Cardiac fibroblast (primary cell): ENCODE measurements at regions not wholly inside any gene's neighbourhood (a gene's known extent, or its start where the extent isn't known, plus 50 kb on each side); places are given as distances from the start of the nearest gene placed in this dataset.

Experiments
- DNase-seq, 2 donors: peaks; one replicate each; pipeline versions ENCODE4 v3.0.0 to v3.0.0-alpha.2; 2010; ENCODE audit warnings: low read depth in 2 of 2
- H3K4me3 ChIP-seq, 2 donors: replicated peaks in 1 of 2; 1 replicate in 1 of 2; 2 replicates in 1 of 2; pipeline ENCODE4 v1.5.1; 2011; ENCODE audit warnings: low read depth in 2 of 2, low read length in 2 of 2, mild to moderate bottlenecking in 2 of 2, moderate library complexity in 1 of 2
- CTCF ChIP-seq: IDR thresholded peaks from one replicate; pipeline ENCODE4 v1.5.1; 2011; ENCODE audit warnings: low read depth, mild to moderate bottlenecking, low read length, inconsistent platforms

- TF ChIP-seq CTCF = no peak
- no peak for DNase-seq
Measured at GRCh38 chr7:24480501-24480900, 92.8 kb upstream of the PALS2 start.

GRCh38 chr7:24483804-24484203, 89.4 kb upstream of the PALS2 start:
- no peak overlapping the region for H3K4me3 ChIP-seq
- TF ChIP-seq CTCF = no peak
- no peak for DNase-seq

More at GRCh38 chr7:24480501-24480900, 92.8 kb upstream of the PALS2 start:
- no peak overlapping the region for H3K4me3 ChIP-seq

GRCh38 chr7:24492576-24492975, 80.7 kb upstream of the PALS2 start:
- no peak for TF ChIP-seq CTCF
- no peak for DNase-seq
- no peak overlapping the region for H3K4me3 ChIP-seq

GRCh38 chr7:24494832-24495231, 78.4 kb upstream of the PALS2 start:
- H3K4me3 ChIP-seq = no peak overlapping the region
- no peak for TF ChIP-seq CTCF
- DNase-seq = no peak

- H3K4me3 ChIP-seq = no peak overlapping the region
- no peak for TF ChIP-seq CTCF
- no peak for DNase-seq
Measured at GRCh38 chr7:24496036-24496435, 77.2 kb upstream of the PALS2 start.

GRCh38 chr7:24498439-24498838, 74.8 kb upstream of the PALS2 start:
- no peak for TF ChIP-seq CTCF
- DNase-seq = no peak

GRCh38 chr7:24499871-24500270, 73.4 kb upstream of the PALS2 start:
- H3K4me3 ChIP-seq = no peak overlapping the region
- no peak for DNase-seq
- TF ChIP-seq CTCF = no peak

More at GRCh38 chr7:24498439-24498838, 74.8 kb upstream of the PALS2 start:
- H3K4me3 ChIP-seq = no peak overlapping the region
